ENCODE measurements at regions not wholly inside any gene's neighbourhood (a gene's known extent, or its start where the extent isn't known, plus 50 kb on each side); places are given as distances from the start of the nearest gene placed in this dataset.

- intact Hi-C loops (cut with micrococcal nuclease), result no loop called here
- ChIA-PET CTCF (no interaction called here), POLR2A (no interaction called here)
- no peaks in the 10 kb centered on the region for H3K9me3 Mint-ChIP-seq (ENCODE audit: insufficient read depth)
- TF ChIP-seq CTCF (IDR thresholded peaks at IDR 0.05) (no peak), EZH2 (IDR thresholded peaks at IDR 0.05; ENCODE audit: borderline replicate concordance, insufficient read depth, low read depth, low read length, poor library complexity, severe bottlenecking) (no peak)
- DNase-seq, result no peak
- H3K27ac Mint-ChIP-seq, result no peak overlapping the region
- Histone ChIP-seq H3K36me3 (replicated peaks in 1 of 2; ENCODE audit: control extremely low read depth in 1 of 2, control insufficient read depth in 1 of 2, extremely low read depth in 1 of 2, insufficient read depth in 2 of 2, low read length in 1 of 2) (no peaks in the 10 kb centered on the region), H3K4me2 (replicated peaks; ENCODE audit: low read depth, low read length, poor library complexity, severe bottlenecking) (no peak overlapping the region), H3K27ac (ENCODE audit: low read length in 2 of 2) (no peak overlapping the region), H3K9ac (ENCODE audit: low read length) (no peak overlapping the region), H3K79me2 (ENCODE audit: control insufficient read depth, insufficient read depth, low read length) (no peaks in the 10 kb centered on the region), H2AFZ (ENCODE audit: insufficient read depth, low read depth, low read length, poor library complexity, severe bottlenecking) (no peak overlapping the region), H3K4me3 (ENCODE audit: control extremely low read depth in 1 of 5, extremely low read depth in 1 of 5, insufficient read depth in 1 of 5, low read depth in 2 of 5, low read length in 4 of 5) (no peak overlapping the region), H3K4me1 (ENCODE audit: control insufficient read depth in 2 of 2, insufficient read depth in 2 of 2, low read length in 2 of 2) (no peaks in the 10 kb centered on the region), H4K20me1 (ENCODE audit: control insufficient read depth, insufficient read depth, low read length, poor library complexity, severe bottlenecking) (no peaks in the 10 kb centered on the region), H3K27me3 (replicated peaks in 1 of 4; ENCODE audit: control extremely low read depth in 1 of 4, control insufficient read depth in 3 of 4, insufficient read depth in 4 of 4, low read length in 3 of 4) (peaks cover 0 to 7% (median 2%) of the 10 kb centered on the region in 4 experiments), H3K9me3 (ENCODE audit: control extremely low read depth in 1 of 3, control insufficient read depth in 2 of 3, insufficient read depth in 1 of 3, low read length in 2 of 3) (no peaks in the 10 kb centered on the region)
- peaks cover 41% of the 10 kb centered on the region for H3K27me3 Mint-ChIP-seq
- ATAC-seq (ENCODE audit: low read depth), result no peak
- WGBS (ENCODE audit: insufficient coverage), result no CpG with 5 or more reads among the region's 4 CpGs
- H3K4me1 Mint-ChIP-seq, result no peaks in the 10 kb centered on the region
- no peak overlapping the region for H3K4me3 Mint-ChIP-seq
These were observed 120.8 kb downstream of the ZNF518B start for GRCh38 chr4:10336471-10336870.

GRCh38 chr4:10335050-10335449, 122.2 kb downstream of the ZNF518B start:
- ChIA-PET POLR2A (no interaction called here), CTCF (no interaction called here)
- Histone ChIP-seq H3K4me3 (ENCODE audit: control extremely low read depth in 1 of 5, extremely low read depth in 1 of 5, insufficient read depth in 1 of 5, low read depth in 2 of 5, low read length in 4 of 5) (no peak overlapping the region), H3K36me3 (replicated peaks in 1 of 2; ENCODE audit: control extremely low read depth in 1 of 2, control insufficient read depth in 1 of 2, extremely low read depth in 1 of 2, insufficient read depth in 2 of 2, low read length in 1 of 2) (no peaks in the 10 kb centered on the region), H3K9ac (ENCODE audit: low read length) (no peak overlapping the region), H3K27ac (ENCODE audit: low read length in 2 of 2) (no peak overlapping the region), H2AFZ (ENCODE audit: insufficient read depth, low read depth, low read length, poor library complexity, severe bottlenecking) (no peak overlapping the region), H3K9me3 (ENCODE audit: control extremely low read depth in 1 of 3, control insufficient read depth in 2 of 3, insufficient read depth in 1 of 3, low read length in 2 of 3) (no peaks in the 10 kb centered on the region), H3K4me1 (ENCODE audit: control insufficient read depth in 2 of 2, insufficient read depth in 2 of 2, low read length in 2 of 2) (no peaks in the 10 kb centered on the region), H4K20me1 (ENCODE audit: control insufficient read depth, insufficient read depth, low read length, poor library complexity, severe bottlenecking) (no peaks in the 10 kb centered on the region), H3K4me2 (replicated peaks; ENCODE audit: low read depth, low read length, poor library complexity, severe bottlenecking) (no peak overlapping the region), H3K27me3 (replicated peaks in 1 of 4; ENCODE audit: control extremely low read depth in 1 of 4, control insufficient read depth in 3 of 4, insufficient read depth in 4 of 4, low read length in 3 of 4) (peaks cover 0 to 7% (median 2%) of the 10 kb centered on the region in 4 experiments), H3K79me2 (ENCODE audit: control insufficient read depth, insufficient read depth, low read length) (no peaks in the 10 kb centered on the region)
- Mint-ChIP-seq H3K4me1 (no peaks in the 10 kb centered on the region), H3K27ac (no peak overlapping the region), H3K27me3 (peaks cover 41% of the 10 kb centered on the region), H3K9me3 (ENCODE audit: insufficient read depth) (no peaks in the 10 kb centered on the region), H3K4me3 (no peak overlapping the region)
- ATAC-seq (ENCODE audit: low read depth) (no peak), DNase-seq (no peak)
- 76% methylated on average over 6 of the region's 8 CpGs for WGBS (ENCODE audit: insufficient coverage)
- no peak for TF ChIP-seq CTCF (IDR thresholded peaks at IDR 0.05)
- TF ChIP-seq EZH2 (IDR thresholded peaks at IDR 0.05; ENCODE audit: borderline replicate concordance, insufficient read depth, low read depth, low read length, poor library complexity, severe bottlenecking), result no peak
- intact Hi-C loops (cut with micrococcal nuclease), result no loop called here

All from B cell (primary cell).